Inferior parietal cortex (tissue), 1 donor: ENCODE measurements at regions not wholly inside any gene's neighbourhood (a gene's known extent, or its start where the extent isn't known, plus 50 kb on each side); places are given as distances from the start of the nearest gene placed in this dataset.
A peak's percentile ranks its signal among the peaks of the same experiment; 100 is the strongest.

Experiments
- DNase-seq: peaks from one replicate; pipeline ENCODE4 v3.0.0-alpha.2; 2016; ENCODE audit errors: extremely low spot score

DNA sequence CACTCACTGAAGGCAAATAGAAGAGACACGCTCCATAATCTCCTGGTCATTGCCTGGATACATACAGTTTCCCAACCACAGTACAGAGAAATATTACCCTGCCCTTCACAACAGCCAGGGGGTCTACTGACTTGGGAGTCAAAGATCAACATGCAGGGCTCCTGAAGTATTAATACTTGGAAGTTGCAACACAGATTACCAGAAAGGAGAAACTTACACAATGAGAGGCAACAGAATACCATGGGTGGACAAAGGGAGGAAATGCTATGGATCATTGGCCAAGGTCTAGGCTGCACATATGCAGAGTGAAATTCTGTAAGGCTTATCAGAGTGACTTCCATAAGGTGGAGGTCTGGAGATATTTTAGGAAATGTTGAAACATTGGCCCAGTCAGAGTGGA is 267.9 kb upstream of the FAT3 start:
- DNase-seq = no peak

DNA sequence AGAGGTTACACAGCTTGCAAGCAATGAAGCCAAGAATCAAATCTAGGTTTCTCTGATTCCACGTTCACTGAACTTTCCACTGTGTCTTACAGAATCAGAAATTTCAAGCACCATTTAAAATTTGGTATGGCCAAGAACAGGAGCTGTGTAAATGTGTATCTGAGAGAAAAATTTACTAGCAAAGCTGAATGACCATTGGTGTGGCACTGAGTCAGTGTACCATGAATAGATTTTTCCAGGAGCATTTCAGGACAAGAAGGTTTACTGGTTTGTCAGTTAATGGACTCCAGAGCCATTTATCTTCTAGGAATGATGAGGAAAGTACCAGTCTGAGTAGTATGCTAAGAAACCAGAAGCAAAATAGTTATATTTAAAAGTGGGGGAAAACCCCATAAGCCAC is 269.4 kb upstream of the FAT3 start:
- no peak for DNase-seq

DNA sequence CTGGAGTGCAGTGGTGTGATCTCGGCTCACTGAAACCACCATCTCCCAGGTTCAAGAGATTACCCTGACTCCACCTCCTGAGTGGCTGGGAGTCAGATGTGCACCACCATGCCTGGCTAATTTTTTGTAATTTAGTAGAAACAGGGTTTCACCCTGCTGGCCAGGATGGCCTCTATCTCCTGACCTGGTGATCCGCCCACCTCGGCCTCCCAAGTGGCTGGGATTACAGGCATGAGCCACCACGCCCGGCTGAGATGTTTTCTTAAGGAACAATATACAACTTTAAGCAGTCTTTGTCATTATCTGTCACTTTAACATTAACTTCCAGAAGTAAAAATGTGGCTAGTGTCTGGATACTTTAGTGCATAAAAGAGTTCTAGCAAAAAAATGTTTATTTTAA is 272.6 kb upstream of the FAT3 start:
- DNase-seq = no peak

DNA sequence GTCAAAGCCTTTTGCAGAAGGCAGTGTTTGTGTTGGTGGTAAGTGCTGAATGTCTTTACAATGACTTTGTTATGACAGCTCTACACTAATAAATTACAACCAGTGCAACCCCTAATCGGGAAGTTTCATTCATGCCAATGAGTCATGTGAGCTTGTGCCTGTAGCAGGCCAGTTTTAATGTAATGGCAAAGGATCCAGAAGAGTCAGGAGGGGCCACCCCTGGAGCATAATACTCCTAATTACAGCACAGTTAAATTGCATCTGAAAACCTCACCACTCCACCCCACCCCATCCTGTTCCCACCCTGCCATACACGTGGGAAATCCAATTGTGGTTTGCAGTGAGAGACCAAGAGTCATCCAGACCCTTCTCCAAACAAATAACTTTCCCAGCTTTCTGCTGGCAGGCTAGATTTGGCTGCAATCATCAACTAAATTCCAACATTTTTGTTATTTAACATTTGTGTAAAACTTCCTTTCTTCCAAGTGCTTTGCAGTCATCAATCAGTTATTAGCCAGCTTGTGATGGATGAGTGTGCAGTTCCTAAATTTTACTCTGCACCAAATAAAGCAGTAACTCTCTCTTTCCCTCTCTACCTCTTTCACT is 277.3 kb upstream of the FAT3 start:
- no peak for DNase-seq

DNA sequence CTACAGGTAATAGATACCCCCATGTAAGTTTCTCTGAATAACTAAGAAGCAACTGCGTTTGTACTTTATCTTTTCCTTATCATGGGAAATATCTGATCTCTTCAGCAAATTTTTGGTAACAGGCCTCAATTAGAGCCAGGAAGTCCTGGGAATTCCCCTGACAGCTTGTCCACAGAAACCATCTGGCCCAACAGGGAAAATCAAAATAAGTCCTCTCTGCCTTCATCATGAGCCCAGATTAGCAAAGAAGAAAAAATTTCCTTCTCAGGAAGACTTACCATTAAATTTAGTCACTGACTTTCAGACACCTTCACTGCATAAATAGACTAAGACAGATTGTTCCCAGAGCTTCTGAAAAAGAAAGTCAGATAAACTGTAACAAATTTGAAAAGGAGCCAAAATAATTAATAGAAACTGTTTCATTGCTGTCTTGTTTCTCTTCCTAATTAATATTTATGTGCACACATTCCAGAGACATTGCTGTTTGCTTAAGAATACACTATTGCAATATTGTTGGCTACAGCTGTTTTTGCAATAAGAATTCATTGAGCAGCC is 278.1 kb upstream of the FAT3 start:
- DNase-seq = peak; percentile 12

DNA sequence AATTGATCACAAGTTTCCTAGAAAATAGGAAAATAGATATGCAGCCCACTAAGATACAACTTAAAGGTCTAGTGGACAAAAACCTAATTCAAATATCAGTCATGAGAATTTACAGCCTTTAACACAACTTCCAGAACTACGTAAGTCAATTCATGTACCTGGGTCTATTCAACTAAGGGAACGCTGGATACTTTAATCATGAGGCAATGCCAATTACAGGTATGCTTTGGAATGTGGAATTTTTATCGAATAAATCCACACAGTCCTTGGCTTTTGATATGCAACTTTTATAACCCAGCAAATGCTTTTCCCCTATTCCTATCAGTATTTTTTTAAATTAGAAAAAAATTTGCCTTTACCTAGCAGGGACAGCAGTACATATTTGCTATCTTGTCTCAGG is 289.5 kb upstream of the FAT3 start:
- no peak for DNase-seq

DNA sequence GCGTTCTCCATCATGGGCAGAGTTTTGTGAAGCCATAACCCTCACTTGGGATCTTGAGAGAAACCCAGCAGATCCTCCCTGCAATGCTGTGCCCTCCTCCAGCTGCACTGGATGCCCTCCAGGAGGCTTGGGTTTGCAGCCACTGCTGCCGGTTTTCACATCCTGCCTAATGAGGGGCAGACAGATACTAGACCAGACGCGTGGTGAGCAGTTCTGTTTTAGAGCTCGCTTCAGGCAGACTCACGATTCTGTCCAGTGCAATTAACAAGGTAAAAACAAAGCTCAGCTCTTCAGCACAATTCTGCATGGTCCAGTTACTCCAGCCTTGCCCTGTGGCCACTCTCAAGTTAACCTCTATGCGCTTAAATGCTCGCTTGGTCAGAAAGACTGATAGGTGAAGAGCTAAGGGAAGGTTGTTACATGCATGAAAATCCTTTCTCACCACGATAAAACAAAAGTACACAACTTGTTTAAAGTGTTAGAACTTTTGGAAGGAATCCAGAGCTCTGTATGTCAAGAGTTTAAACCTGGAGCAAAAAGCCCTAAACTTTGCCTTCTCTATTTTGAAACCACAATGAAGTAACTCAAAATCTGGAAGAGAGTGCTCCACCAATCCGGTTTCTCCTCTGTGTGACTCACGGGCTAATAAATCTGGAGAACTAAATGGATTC is 292.3 kb upstream of the FAT3 start:
- no peak for DNase-seq

DNA sequence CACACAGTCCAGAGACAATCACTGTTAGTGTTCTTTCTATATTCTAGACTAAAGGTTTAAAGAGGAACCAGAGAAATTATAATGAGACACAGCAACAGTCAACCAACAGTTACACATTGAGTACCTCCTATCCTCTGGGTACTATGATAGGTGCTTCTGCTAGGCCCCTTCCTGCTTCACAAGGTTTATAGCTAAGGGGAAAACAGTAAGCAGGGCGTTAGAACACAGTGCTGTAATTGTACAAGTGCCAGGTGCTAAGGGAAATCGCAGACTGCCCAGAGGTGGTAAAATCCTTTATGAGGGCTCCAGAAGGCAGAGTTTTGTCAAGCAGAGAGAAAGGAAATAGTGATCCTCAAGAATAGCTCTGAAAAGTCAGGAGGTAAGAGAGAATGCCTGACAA is 297.2 kb upstream of the FAT3 start:
- no peak for DNase-seq

DNA sequence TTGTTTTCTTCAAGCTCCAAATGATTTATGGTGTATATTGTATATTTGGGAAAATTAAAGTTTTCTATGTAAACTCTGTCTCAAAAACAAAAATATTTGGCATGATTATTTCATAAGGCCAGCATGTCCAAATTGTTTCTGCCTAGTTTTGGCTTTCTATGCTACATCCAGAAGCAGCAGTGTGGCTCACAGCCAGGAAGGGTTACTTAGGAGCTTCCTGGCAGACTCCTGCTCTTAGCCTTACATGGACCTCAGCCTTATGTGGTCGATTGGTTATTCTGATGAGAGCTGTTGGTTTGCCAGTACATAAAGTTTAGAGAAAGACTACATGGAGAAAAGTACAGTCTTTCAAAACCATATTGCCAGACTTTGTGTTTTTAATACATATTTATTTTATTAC is 297.7 kb upstream of the FAT3 start:
- no peak for DNase-seq

DNA sequence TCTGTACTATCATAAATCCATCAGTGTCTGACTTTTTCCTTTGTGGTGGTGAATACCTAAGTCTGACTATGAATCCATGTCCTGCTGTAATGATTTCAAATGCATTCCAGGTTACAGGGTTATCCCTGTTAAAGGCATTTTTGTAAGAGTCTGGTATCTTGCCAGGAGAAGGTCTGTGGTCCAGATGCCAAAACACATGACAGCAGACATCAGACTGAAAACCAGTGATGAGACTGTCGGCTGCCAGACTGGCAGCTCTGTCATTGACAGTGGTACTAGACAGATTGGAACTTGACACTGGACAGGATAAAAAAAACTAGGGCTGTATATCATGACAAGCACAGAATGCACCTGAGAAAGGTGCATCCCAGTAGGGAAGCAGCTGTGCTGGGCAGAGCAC is 301.8 kb upstream of the FAT3 start:
- no peak for DNase-seq

DNA sequence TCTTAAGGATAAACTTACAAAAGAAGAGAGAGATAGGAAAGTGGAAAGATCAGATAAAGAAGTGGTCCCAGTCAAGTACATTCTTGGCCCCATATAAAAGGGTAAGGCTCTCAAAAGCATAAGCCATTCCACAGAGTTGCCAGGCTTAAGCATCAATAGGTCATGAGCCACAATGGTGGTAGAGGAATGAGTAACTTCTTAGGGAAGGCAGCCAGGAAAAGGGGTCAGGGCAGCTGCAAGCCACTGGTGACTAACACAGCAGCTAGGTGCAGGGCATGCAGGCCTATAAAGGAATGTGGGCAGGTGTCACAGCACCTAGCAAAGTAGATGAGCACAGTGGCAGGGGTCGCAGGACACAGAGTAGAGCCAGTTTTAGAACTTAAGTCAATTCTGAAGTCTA is 302.6 kb upstream of the FAT3 start:
- DNase-seq = no peak

DNA sequence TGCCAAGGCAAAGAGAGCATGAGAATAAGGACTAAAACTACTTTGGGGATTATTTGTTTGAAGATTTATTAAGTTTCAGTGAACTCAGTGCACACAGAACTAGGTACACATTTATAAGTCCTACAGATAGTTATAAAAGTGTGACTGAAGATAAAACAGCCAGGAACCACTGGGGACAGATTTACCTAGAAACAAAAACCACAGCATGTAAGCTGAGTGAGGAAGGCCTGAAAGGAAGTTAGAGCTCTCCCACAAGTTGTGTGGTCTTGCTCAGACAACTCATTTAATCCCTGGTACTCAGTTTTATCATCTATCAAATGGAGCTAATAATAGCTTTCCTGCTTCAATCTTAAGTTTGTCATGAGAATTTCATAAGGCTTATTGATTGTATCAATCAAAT is 311.2 kb upstream of the FAT3 start:
- DNase-seq = no peak

DNA sequence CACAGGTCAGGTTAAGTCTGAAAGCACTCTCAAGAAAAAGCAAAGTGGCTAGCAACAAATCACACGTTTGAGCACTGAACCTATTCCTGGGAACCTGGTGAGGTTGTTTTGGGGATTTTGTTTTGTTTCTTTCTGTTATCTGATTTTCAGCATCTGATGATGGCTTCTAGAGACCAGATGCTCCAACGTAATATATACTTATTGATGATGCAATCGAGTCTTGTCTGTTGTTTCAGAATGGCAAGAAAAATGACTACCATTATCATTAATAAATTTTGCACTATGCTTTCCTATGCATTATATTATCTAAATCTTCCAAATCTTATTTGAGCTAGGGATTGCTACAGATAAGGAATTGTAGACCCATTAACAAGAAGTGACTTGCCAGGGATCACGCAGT is 312.3 kb upstream of the FAT3 start:
- no peak for DNase-seq

DNA sequence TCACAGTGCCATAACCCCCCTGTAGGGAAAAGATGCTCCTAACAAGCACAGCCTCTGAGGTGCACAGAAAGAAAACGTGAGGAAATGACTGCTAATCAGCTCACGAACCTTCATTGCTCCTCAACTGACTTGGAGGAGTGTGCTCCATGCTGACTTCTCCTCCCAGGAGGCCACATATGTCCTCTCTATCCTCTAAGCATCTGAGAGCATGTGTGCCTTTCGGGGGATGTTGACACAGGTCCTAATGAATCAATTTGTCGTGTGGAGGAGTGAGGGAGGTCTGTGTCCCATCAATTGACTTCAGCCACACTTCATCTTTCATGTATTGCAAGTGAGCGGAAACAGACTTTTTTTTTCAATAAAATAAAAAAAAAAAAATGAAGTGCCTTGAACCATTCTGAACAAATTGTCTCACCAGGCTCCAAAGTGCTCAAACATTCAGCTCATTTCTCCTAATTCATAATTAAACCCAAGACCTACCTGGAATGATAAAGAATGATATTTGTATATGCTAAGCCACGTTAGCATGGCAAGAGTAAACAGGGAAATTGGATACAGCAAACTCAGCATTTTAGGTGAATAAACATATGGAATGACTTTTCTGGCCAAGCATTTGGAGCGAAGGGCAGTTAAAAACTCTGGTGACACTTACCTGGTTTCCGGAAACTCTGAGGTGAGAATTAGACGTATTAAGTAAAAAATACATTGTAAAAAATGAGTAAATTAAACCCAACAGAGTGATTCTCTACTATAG is 317.6 kb upstream of the FAT3 start:
- DNase-seq = no peak

DNA sequence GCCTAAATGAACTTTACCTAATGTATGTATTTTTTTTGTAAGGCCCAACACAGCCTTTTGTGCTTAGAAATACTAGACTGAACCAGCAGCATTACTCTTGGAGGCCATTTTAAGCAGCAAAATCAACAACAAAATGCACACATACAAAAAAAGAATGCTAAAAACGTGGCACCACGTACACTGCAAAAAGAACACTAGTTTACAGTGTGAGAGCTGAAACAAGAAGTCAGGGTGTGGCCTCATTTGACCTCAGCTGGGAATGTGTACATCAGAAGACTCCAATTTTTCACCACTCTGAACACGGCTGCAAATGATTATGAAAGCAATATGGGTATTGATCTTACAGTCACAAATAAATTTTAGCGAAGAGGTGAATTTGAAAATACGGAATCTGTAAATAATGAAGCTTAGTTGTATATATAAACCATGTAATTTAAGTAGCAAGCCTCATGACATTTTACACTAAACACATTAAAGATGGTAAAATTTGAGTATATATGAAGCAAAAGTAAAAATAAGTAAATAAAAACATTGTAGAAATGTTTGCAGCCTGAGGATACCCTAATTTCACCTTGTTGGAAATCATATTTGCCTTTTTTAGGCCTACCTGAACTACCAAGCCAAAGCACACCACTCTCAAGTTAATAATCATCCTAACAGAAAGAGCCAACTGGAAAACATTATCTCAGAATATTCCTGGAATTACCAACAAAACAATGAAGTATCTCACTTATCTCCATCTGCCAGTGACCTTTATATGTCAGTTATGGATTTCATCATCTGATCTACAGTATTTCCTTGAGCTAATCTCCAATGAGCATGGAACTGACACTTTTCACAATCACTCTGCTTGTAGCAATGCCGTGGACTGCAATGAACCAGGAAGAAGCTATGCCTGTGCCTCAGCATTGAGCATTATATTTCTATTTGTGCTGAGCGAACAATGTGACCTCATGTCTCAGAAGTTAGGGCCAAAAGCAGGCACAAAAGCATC is 319.5 kb upstream of the FAT3 start:
- DNase-seq = no peak

DNA sequence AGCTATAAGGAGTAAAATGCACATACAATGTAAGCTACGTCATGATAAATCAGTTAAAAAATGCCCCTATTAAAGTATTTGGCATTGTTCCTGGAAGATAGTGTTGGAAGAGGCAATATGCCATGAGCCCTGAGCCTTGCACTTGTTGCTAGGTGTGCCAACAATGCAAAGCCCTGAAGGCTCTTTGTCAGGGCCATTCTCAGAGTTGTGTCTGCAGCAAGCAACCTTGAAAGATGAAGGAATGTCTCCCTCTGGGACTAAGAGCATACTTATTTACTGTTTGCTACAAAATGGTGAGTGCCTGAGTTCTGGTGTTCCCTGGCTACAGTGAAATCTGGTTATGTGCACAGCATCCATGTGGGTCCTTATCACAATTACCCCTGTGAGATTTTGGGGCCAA is 322.3 kb upstream of the FAT3 start:
- DNase-seq = no peak

DNA sequence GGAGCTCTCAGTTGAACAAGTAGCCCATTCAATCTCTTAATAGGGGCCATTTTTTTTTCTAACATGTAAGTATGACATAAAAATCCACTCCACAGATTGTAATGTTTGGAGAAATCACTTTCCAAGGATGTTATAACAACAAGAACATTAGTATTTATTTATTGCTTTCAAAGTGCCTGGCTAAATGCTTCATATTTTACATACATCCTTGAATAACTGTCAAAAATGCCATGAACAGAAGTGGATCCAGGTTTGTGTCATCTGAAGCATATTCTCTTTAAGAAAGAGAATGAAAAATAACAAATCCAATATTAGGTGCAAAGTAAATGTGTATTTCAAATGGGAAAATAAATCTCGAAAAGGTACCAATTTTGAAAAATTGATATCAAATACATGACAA is 344.0 kb upstream of the FAT3 start:
- no peak for DNase-seq

DNA sequence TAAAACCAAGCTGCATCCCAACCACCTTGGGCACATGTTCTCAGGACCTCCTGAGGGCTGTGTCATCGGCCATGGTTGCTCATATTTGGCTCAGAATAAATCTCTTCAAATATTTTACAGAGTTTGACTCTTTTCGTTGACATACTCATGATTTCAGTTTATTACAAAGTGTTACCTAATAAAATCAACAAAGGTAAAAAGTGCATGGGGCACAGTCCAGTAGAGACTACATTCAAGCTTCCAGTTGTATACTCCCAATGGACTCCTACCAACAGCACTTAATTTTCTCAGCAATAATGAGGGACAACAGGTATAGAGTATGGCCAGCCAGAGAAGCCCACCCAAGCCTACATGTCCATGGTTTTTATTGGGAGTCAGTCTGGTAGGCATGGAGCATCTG is 347.9 kb upstream of the FAT3 start:
- no peak for DNase-seq

DNA sequence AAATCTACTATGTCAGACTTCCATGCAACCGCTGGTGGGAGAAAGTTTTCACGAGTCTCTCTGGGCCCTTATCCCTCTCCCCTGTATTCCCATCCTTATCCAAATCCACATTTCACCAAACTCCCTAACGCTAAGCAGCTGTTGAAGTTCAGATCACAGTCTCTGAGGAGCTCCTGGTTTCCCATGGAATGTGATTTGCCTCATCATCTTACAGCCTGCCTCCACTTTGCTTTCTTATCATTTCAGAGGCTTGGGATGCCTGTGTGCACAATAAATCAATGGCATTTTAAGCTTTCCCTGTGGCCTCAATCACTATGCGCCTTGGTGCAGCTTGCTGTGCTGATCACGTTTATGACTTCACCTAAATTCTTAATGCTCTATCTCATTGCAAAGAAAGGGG is 352.4 kb upstream of the FAT3 start:
- DNase-seq = no peak

DNA sequence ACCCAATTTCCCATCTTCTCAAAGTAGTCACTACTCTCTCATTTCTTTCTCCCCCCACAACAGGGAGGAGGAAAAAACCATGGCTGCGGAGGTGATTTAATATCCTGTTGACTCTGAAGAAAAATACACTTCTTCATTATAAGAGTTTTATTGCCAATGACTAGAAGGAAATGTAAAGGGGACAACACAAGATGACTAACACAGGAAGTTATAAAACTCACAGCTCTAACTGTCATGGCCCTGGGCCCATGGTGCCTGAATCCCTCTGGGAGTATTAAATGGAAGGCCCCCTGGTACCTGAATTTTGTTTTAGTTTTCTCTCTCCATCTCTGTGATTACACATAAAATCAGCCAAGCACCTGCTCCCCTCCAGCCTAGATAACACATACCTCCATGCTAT is 352.8 kb upstream of the FAT3 start:
- no peak for DNase-seq

DNA sequence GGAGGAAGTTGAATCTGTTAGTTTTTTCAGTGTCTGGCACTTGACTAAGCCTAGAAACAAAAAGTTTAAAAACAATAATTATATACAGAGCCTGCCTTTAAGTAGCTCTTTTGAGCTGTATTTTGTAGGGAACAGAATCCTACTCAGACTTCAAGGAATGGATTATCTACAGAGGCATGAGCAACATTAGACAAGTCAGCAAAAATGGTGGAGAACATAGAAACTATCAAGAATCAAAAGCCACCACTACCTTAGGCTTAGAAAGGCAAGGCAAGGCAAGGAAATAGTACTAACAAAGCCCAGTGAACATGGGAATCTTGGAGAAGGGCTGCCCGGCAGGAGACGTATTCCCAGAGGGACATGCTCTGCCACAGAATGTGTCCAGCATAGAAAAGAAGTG is 353.6 kb upstream of the FAT3 start:
- DNase-seq = no peak

DNA sequence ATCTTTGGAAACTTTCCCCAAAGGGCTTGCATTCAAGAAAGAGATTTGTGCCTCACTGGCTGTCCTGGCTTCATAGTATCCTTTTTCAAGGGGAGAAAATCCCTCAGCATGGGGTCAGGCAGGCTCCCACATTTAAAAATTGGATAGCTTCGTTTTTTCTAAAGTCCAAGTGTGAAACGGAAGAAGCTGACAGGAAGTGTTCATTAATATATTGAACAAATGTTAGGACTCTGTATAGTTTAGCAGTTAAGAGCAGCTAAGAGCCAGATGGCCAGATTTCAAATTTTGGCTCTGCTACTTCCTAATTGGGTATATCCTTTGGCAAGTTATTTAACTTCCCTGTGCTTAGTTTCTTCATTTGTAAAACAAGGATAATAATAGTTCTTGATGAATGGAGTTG is 354.9 kb upstream of the FAT3 start:
- no peak for DNase-seq
